ENCODE measurements at regions not wholly inside any gene's neighbourhood (a gene's known extent, or its start where the extent isn't known, plus 50 kb on each side); places are given as distances from the start of the nearest gene placed in this dataset.
A peak's percentile ranks its signal among the peaks of the same experiment; 100 is the strongest.

DNA sequence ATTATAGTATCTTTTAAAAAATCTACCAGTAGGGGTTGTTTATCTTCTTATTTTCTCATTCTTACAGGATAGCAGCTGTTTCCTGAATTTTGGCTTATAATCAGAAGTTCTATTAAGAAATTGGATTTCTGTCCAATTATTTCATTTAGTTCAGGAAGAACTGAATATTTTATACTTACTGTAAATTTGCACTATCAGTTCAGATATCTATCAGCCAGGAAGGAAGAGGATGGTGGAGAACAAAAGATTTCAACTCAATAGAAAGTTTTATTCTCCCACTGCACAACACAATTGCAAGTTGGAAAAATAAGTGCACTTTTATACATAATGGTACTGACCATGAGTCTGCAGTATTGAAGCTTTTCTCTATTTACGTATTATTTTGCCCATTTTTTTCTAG lies 400.9 kb downstream of the PLOD2 start:
- Histone ChIP-seq H3K4me3 (no peak overlapping the region), H3K27ac (no peak overlapping the region), H3K36me3 (ENCODE audit: low read depth) (no peaks in the 10 kb centered on the region), H3K4me2 (no peak overlapping the region), H3F3A (ENCODE audit: insufficient read depth, low read depth) (no peaks in the 10 kb centered on the region), H4K20me1 (ENCODE audit: insufficient read depth) (no peaks in the 10 kb centered on the region; the same call in 1 of the 2 replicates), H3K9me3 (ENCODE audit: insufficient read depth, low read depth) (no peaks in the 10 kb centered on the region), H3K4me1 (replicated peaks; ENCODE audit: insufficient read depth) (no peaks in the 10 kb centered on the region), H3K9me2 (ENCODE audit: insufficient read depth) (no peaks in the 10 kb centered on the region), H3K27me3 (ENCODE audit: insufficient read depth, low read depth) (no peaks in the 10 kb centered on the region), H2AFZ (no peak overlapping the region), H3K79me2 (ENCODE audit: low read depth) (no peaks in the 10 kb centered on the region)
- intact Hi-C loops (cut with micrococcal nuclease; ENCODE audit: unreplicated experiment) = loop anchor here (10.0 kb wide), 1 partner anchor 465 kb away; no protein-coding TSS in a partner anchor
- ChIA-PET CTCF (no interaction called here), POLR2A (ENCODE audit: unreplicated experiment) (no interaction called here)
- TF ChIP-seq, protein P1, sequence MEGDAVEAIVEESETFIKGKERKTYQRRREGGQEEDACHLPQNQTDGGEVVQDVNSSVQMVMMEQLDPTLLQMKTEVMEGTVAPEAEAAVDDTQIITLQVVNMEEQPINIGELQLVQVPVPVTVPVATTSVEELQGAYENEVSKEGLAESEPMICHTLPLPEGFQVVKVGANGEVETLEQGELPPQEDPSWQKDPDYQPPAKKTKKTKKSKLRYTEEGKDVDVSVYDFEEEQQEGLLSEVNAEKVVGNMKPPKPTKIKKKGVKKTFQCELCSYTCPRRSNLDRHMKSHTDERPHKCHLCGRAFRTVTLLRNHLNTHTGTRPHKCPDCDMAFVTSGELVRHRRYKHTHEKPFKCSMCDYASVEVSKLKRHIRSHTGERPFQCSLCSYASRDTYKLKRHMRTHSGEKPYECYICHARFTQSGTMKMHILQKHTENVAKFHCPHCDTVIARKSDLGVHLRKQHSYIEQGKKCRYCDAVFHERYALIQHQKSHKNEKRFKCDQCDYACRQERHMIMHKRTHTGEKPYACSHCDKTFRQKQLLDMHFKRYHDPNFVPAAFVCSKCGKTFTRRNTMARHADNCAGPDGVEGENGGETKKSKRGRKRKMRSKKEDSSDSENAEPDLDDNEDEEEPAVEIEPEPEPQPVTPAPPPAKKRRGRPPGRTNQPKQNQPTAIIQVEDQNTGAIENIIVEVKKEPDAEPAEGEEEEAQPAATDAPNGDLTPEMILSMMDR (conservative IDR thresholded peaks at IDR 0.05) = no peak
- no peak for TF ChIP-seq EZH2 (IDR thresholded peaks at IDR 0.05; ENCODE audit: low read depth)
- no TSS peak for BruUV-seq (replicated peaks)
- DNase-seq = no peak

DNA sequence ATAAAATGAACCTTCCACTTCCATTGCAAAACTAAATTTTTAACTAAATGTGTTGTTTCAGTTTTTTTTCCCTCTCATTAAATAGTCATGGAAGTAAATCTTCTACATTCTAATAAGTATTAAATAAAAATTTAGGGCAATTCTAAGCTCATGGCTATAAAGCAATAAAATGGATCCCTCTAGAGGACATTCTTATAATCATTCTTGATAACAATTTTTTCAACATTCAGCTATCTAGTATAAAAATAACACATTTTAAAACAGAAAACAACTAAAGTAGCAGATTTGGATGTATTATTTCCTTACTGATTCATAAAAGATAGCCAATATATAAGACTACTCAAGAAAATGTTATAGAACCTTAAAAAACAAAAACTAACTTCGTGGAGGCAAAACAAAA lies 393.1 kb downstream of the PLOD2 start:
- Histone ChIP-seq H3K9me2 (ENCODE audit: insufficient read depth) (no peaks in the 10 kb centered on the region), H3F3A (ENCODE audit: insufficient read depth, low read depth) (no peaks in the 10 kb centered on the region), H3K4me3 (no peak overlapping the region), H3K27ac (no peak overlapping the region), H3K36me3 (ENCODE audit: low read depth) (no peaks in the 10 kb centered on the region), H2AFZ (no peak overlapping the region), H3K79me2 (ENCODE audit: low read depth) (no peaks in the 10 kb centered on the region), H4K20me1 (ENCODE audit: insufficient read depth) (no peaks in the 10 kb centered on the region), H3K4me1 (replicated peaks; ENCODE audit: insufficient read depth) (no peaks in the 10 kb centered on the region), H3K4me2 (no peak overlapping the region), H3K27me3 (ENCODE audit: insufficient read depth, low read depth) (no peaks in the 10 kb centered on the region), H3K9me3 (ENCODE audit: insufficient read depth, low read depth) (no peaks in the 10 kb centered on the region)
- ChIA-PET CTCF (interaction anchor here (0.6 to 0.7 kb wide), 2 partner anchors 149 to 1023 kb away, joined by 3 read pairs; no protein-coding TSS in a partner anchor), POLR2A (ENCODE audit: unreplicated experiment) (interaction anchor here (0.6 to 0.7 kb wide), 2 partner anchors 32 to 596 kb away, joined by 7 to 10 read pairs; no protein-coding TSS in a partner anchor)
- no peak for DNase-seq
- BruUV-seq (replicated peaks) = no TSS peak
- intact Hi-C loops (cut with micrococcal nuclease; ENCODE audit: unreplicated experiment) = loop anchor here (5.0 to 10.0 kb wide), 4 partner anchors 473 to 1991 kb away; partner anchors contain the start of gene DIPK2A
- TF ChIP-seq, protein P1 (conservative IDR thresholded peaks at IDR 0.05) = peak; percentile 62
- TF ChIP-seq EZH2 (IDR thresholded peaks at IDR 0.05; ENCODE audit: low read depth) = no peak

DNA sequence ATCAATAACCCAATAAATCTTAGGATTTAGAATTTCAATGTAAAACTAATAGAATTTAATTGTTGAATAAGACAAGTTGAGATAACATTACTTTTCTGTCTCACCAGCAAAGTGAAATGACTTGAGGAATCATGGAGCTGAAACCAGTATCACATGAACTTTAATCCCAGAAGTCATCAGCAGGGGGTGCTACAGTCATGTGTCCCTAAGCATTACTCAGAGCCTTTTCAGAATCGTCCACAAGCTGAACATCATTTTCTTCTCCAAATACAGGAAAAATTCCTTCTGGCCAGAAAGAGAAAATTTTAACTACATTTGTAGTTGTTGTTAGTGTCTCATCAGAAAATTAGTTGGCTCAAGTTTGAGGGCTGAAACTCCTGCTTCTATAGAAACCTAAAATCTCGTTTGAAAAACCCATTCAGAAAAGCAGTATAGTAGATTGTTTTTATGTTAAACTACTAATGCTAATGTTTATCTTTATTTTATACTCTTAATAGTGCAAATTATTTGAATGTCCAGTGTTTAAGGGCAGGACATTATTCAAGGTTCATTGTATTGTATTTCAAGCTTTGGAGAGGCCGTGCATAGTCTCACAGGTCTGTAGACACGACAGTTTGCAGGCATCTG lies 384.1 kb downstream of the PLOD2 start:
- ChIA-PET CTCF (interaction anchor here (0.8 to 1.1 kb wide), 3 partner anchors 289 to 412 kb away, joined by 3 to 5 read pairs (median 3); no protein-coding TSS in a partner anchor), POLR2A (ENCODE audit: unreplicated experiment) (no interaction called here)
- Histone ChIP-seq H3K9me3 (ENCODE audit: insufficient read depth, low read depth) (no peaks in the 10 kb centered on the region), H3K79me2 (ENCODE audit: low read depth) (no peaks in the 10 kb centered on the region), H3K4me2 (no peak overlapping the region), H3K27ac (no peak overlapping the region), H2AFZ (no peak overlapping the region), H3K36me3 (ENCODE audit: low read depth) (no peaks in the 10 kb centered on the region), H3F3A (ENCODE audit: insufficient read depth, low read depth) (no peaks in the 10 kb centered on the region), H3K4me1 (replicated peaks; ENCODE audit: insufficient read depth) (no peaks in the 10 kb centered on the region), H3K27me3 (ENCODE audit: insufficient read depth, low read depth) (no peaks in the 10 kb centered on the region), H3K9me2 (ENCODE audit: insufficient read depth) (no peaks in the 10 kb centered on the region), H4K20me1 (ENCODE audit: insufficient read depth) (no peaks in the 10 kb centered on the region), H3K4me3 (no peak overlapping the region)
- peak in 1 of 2 experiments; percentile 25 for DNase-seq
- intact Hi-C loops (cut with micrococcal nuclease; ENCODE audit: unreplicated experiment) = loop anchor here (1.0 to 10.0 kb wide), 5 partner anchors 249 to 868 kb away; no protein-coding TSS in a partner anchor
- TF ChIP-seq EZH2 (IDR thresholded peaks at IDR 0.05; ENCODE audit: low read depth) = no peak
- TF ChIP-seq, protein P1 (conservative IDR thresholded peaks at IDR 0.05) = peak; percentile 71
- no TSS peak for BruUV-seq (replicated peaks)

All from PC-9 (cell line).